ENCODE measurements at regions not wholly inside any gene's neighbourhood (a gene's known extent, or its start where the extent isn't known, plus 50 kb on each side); places are given as distances from the start of the nearest gene placed in this dataset.

GRCh38 chr6:170190046-170190445 lies 100.8 kb downstream of the DLL1 start:
- TF ChIP-seq, protein P1, sequence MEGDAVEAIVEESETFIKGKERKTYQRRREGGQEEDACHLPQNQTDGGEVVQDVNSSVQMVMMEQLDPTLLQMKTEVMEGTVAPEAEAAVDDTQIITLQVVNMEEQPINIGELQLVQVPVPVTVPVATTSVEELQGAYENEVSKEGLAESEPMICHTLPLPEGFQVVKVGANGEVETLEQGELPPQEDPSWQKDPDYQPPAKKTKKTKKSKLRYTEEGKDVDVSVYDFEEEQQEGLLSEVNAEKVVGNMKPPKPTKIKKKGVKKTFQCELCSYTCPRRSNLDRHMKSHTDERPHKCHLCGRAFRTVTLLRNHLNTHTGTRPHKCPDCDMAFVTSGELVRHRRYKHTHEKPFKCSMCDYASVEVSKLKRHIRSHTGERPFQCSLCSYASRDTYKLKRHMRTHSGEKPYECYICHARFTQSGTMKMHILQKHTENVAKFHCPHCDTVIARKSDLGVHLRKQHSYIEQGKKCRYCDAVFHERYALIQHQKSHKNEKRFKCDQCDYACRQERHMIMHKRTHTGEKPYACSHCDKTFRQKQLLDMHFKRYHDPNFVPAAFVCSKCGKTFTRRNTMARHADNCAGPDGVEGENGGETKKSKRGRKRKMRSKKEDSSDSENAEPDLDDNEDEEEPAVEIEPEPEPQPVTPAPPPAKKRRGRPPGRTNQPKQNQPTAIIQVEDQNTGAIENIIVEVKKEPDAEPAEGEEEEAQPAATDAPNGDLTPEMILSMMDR (conservative IDR thresholded peaks at IDR 0.05) = no peak
- no peak for TF ChIP-seq ZFX (IDR thresholded peaks at IDR 0.05)

All from C4-2B (cell line).